ENCODE measurements at regions not wholly inside any gene's neighbourhood (a gene's known extent, or its start where the extent isn't known, plus 50 kb on each side); places are given as distances from the start of the nearest gene placed in this dataset.

- Mint-ChIP-seq H3K9me3 (no peaks in the 10 kb centered on the region), H3K4me3 (no peak overlapping the region), H3K27me3 (no peaks in the 10 kb centered on the region), H3K27ac (no peak overlapping the region), H3K4me1 (no peaks in the 10 kb centered on the region)
- DNase-seq = no peak
- no peak for ATAC-seq
Observed at GRCh38 chr6:166743406-166744222, 116.6 kb upstream of the RPS6KA2 start.

GRCh38 chr6:166742981-166743380 is 115.9 kb upstream of the RPS6KA2 start:
- DNase-seq (no peak), ATAC-seq (no peak)
- H3K4me3 Mint-ChIP-seq = no peak overlapping the region
- no peaks in the 10 kb centered on the region for H3K27me3 Mint-ChIP-seq
- no peak overlapping the region for H3K27ac Mint-ChIP-seq
- H3K4me1 Mint-ChIP-seq = no peaks in the 10 kb centered on the region
- H3K9me3 Mint-ChIP-seq = no peaks in the 10 kb centered on the region

- no peak overlapping the region for H3K4me3 Mint-ChIP-seq
- no peak overlapping the region for H3K27ac Mint-ChIP-seq
- ATAC-seq (peak; percentile 58), DNase-seq (no peak)
- H3K9me3 Mint-ChIP-seq = no peaks in the 10 kb centered on the region
- H3K4me1 Mint-ChIP-seq = no peaks in the 10 kb centered on the region
- no peaks in the 10 kb centered on the region for H3K27me3 Mint-ChIP-seq
Observed at GRCh38 chr6:166739976-166740318, 112.9 kb upstream of the RPS6KA2 start.

GRCh38 chr6:166739117-166739975 is 112.3 kb upstream of the RPS6KA2 start:
- no peaks in the 10 kb centered on the region for H3K9me3 Mint-ChIP-seq
- no peak for ATAC-seq
- no peaks in the 10 kb centered on the region for H3K4me1 Mint-ChIP-seq
- no peak overlapping the region for H3K4me3 Mint-ChIP-seq
- no peaks in the 10 kb centered on the region for H3K27me3 Mint-ChIP-seq
- DNase-seq = no peak
- no peak overlapping the region for H3K27ac Mint-ChIP-seq

GRCh38 chr6:166738386-166739116 is 111.5 kb upstream of the RPS6KA2 start:
- DNase-seq (no peak), ATAC-seq (no peak)
- Mint-ChIP-seq H3K4me1 (peaks cover 4% of the 10 kb centered on the region), H3K4me3 (no peak overlapping the region), H3K27ac (no peak overlapping the region), H3K27me3 (no peaks in the 10 kb centered on the region), H3K9me3 (no peaks in the 10 kb centered on the region)

- no peak for ATAC-seq
- no peaks in the 10 kb centered on the region for H3K27me3 Mint-ChIP-seq
- DNase-seq = no peak
- H3K9me3 Mint-ChIP-seq = no peaks in the 10 kb centered on the region
- no peak overlapping the region for H3K27ac Mint-ChIP-seq
- H3K4me1 Mint-ChIP-seq = peaks cover 5% of the 10 kb centered on the region
- H3K4me3 Mint-ChIP-seq = no peak overlapping the region
Observed at GRCh38 chr6:166737261-166737660, 110.2 kb upstream of the RPS6KA2 start.

GRCh38 chr6:166736634-166737033 is 109.6 kb upstream of the RPS6KA2 start:
- no peak overlapping the region for H3K4me3 Mint-ChIP-seq
- H3K9me3 Mint-ChIP-seq = no peaks in the 10 kb centered on the region
- DNase-seq (no peak), ATAC-seq (no peak)
- peaks cover 5% of the 10 kb centered on the region for H3K4me1 Mint-ChIP-seq
- H3K27me3 Mint-ChIP-seq = no peaks in the 10 kb centered on the region
- no peak overlapping the region for H3K27ac Mint-ChIP-seq

GRCh38 chr6:166733900-166734299 is 106.8 kb upstream of the RPS6KA2 start:
- Mint-ChIP-seq H3K27ac (no peak overlapping the region), H3K4me1 (peaks cover 17% of the 10 kb centered on the region), H3K27me3 (no peaks in the 10 kb centered on the region), H3K4me3 (no peak overlapping the region), H3K9me3 (no peaks in the 10 kb centered on the region)
- DNase-seq (no peak), ATAC-seq (no peak)

- ATAC-seq (peak; percentile 53), DNase-seq (no peak)
- Mint-ChIP-seq H3K4me3 (no peak overlapping the region), H3K9me3 (no peaks in the 10 kb centered on the region), H3K27me3 (no peaks in the 10 kb centered on the region), H3K4me1 (peaks cover 19% of the 10 kb centered on the region), H3K27ac (peak overlapping the region; percentile 16 to 48)
Observed at GRCh38 chr6:166729658-166730057, 102.6 kb upstream of the RPS6KA2 start.

- Mint-ChIP-seq H3K4me1 (peaks cover 19% of the 10 kb centered on the region), H3K9me3 (no peaks in the 10 kb centered on the region), H3K27ac (peak overlapping the region in 1 of 2 donors; percentile 27), H3K27me3 (no peaks in the 10 kb centered on the region), H3K4me3 (no peak overlapping the region)
- peak; percentile 34 for ATAC-seq
- DNase-seq = no peak
Observed at GRCh38 chr6:166728884-166729530, 102.0 kb upstream of the RPS6KA2 start.

GRCh38 chr6:166726201-166726600 is 99.2 kb upstream of the RPS6KA2 start:
- H3K27me3 Mint-ChIP-seq = no peaks in the 10 kb centered on the region
- H3K4me3 Mint-ChIP-seq = no peak overlapping the region
- no peaks in the 10 kb centered on the region for H3K9me3 Mint-ChIP-seq
- H3K27ac Mint-ChIP-seq = no peak overlapping the region
- ATAC-seq = no peak
- H3K4me1 Mint-ChIP-seq = peaks cover 14% of the 10 kb centered on the region
- DNase-seq = no peak

- Mint-ChIP-seq H3K27ac (no peak overlapping the region), H3K4me3 (no peak overlapping the region), H3K9me3 (no peaks in the 10 kb centered on the region), H3K27me3 (no peaks in the 10 kb centered on the region), H3K4me1 (peaks cover 14% of the 10 kb centered on the region)
- DNase-seq (no peak), ATAC-seq (no peak)
Observed at GRCh38 chr6:166725571-166725970, 98.5 kb upstream of the RPS6KA2 start.

- peaks cover 9% of the 10 kb centered on the region for H3K4me1 Mint-ChIP-seq
- no peaks in the 10 kb centered on the region for H3K27me3 Mint-ChIP-seq
- DNase-seq = no peak
- peak overlapping the region in 1 of 2 donors; percentile 42 for H3K27ac Mint-ChIP-seq
- no peak overlapping the region for H3K4me3 Mint-ChIP-seq
- H3K9me3 Mint-ChIP-seq = no peaks in the 10 kb centered on the region
- no peak for ATAC-seq
Observed at GRCh38 chr6:166724576-166724975, 97.5 kb upstream of the RPS6KA2 start.

- DNase-seq (no peak), ATAC-seq (no peak)
- Mint-ChIP-seq H3K4me3 (no peak overlapping the region), H3K27ac (no peak overlapping the region), H3K27me3 (no peaks in the 10 kb centered on the region), H3K9me3 (no peaks in the 10 kb centered on the region), H3K4me1 (no peaks in the 10 kb centered on the region)
Observed at GRCh38 chr6:166722785-166723184, 95.7 kb upstream of the RPS6KA2 start.

GRCh38 chr6:166721576-166721975 is 94.5 kb upstream of the RPS6KA2 start:
- no peaks in the 10 kb centered on the region for H3K9me3 Mint-ChIP-seq
- H3K27me3 Mint-ChIP-seq = no peaks in the 10 kb centered on the region
- H3K4me1 Mint-ChIP-seq = no peaks in the 10 kb centered on the region
- DNase-seq (no peak), ATAC-seq (no peak)
- no peak overlapping the region for H3K27ac Mint-ChIP-seq
- H3K4me3 Mint-ChIP-seq = no peak overlapping the region

All from stimulated activated naive CD8-positive, alpha-beta T cell treated with anti-CD3 and anti-CD28 coated beads, Interleukin-15, amount 100 ng/mL, for 72 hours (primary cell).